ENCODE measurements at regions not wholly inside any gene's neighbourhood (a gene's known extent, or its start where the extent isn't known, plus 50 kb on each side); places are given as distances from the start of the nearest gene placed in this dataset.

- DNase-seq, result no peak
Observed at GRCh38 chr13:77480066-77480465, 55.4 kb upstream of the SCEL start.

DNA sequence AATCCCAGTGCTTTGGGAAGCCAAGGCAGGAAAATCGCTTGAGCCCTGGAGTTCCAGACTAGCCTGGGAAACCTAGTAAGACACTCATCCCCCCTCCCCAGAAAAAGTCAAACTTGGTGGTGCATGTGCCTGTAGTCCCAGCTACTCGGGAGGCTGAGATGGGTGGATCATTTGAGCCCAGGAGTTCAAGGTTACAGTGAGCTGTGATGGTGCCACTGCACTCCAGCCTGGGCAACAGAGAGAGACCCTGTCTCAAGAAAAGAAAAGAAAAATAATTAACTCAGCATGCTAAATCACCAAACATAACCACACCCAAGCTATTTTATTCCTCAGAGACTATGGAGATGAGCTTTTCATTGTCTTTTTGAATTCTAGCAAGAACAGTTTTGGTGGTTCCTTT, 56.2 kb upstream of the SCEL start:
- DNase-seq, result peak in 1 of 58 donors; percentile 8

- no peak for DNase-seq
Observed at GRCh38 chr13:77477299-77477848, 58.1 kb upstream of the SCEL start.

DNA sequence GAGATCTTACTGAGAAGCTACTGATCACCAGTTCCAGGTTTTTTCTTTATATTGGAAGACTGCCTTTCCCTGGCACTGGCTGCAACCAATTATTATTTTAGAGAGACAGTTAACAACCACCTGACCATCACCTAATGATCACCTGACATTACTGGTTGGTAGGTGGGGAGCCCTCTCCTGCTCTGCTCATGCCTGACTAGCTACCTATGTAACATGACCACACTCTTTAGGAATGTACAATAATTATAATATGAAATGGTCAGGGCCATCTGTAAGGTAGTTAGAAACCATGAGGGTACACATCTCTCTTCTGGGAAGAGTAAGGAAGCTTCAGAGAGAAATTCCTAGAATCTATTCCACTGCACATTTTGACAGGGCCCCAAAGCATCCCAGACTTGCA, 59.0 kb upstream of the SCEL start:
- DNase-seq, result no peak

GRCh38 chr13:77475345-77476084, 60.0 kb upstream of the SCEL start:
- peak in 1 of 58 donors; percentile 2 for DNase-seq

- DNase-seq, result no peak
Observed at GRCh38 chr13:77470986-77471385, 64.5 kb upstream of the SCEL start.

DNA sequence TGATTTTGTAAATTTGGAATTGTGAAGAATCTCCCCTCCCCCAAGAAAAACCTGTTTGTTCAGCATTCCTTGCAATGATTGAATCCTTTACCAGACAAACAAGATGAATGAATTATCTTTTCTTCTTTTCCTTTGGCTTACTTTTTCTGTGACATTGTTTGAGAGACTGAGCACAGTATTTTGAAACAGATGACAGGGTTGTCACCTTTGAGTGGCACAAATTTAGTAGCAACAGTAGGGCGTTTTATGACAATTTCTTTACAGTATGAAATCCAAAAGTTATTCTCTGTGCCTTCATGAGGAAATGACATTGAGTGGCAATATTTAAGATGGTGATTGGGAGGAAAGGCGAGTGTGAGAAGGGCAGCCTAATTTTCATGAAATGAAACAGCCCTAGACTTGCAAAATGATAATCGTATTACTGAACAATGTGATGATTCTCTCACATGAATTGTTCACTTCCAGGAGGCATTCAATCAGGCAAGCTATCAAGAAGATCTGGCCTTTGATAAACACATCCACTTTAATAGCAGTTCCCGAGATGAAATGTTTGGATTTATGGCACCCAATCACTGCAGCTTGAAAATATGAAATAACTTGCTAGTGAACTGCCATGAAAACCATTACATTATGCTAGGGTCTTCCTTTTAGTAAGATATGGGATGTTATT, 68.6 kb upstream of the SCEL start:
- no peak for DNase-seq

DNA sequence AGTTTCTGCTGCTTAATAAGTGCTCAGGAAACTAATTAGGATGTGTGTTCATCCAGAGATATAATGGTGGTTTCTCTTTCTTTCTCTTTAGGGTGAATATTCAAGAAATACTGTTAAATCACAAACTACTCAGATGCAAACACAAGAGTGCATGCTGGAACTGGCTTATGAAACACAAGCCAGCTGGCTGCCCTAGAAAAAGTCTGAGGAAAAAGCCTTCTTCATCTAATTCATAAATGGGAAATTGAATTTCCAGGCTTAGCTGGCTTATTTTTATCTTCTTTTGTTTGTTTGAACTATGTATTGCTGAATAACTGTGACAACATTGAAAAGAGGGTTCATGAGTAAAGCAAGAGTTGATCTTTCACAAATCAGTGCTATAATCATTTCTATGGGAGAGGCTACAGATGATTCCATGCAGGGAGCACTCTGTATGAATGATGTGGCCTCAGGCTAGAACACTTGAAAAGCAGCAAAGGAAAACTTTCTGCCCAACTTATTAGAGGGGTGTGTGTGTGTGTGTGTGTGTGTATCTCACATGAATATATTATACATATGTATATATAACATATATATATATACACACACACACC, 69.8 kb upstream of the SCEL start:
- DNase-seq, result peak in 4 of 58 donors; percentile 8 to 11 (median 8)

- DNase-seq, result peak in 2 of 58 donors; percentile 4 to 17
Observed at GRCh38 chr13:77460195-77460594, 75.3 kb upstream of the SCEL start.

- no peak for DNase-seq
Observed at GRCh38 chr13:77459592-77459991, 75.9 kb upstream of the SCEL start.

DNA sequence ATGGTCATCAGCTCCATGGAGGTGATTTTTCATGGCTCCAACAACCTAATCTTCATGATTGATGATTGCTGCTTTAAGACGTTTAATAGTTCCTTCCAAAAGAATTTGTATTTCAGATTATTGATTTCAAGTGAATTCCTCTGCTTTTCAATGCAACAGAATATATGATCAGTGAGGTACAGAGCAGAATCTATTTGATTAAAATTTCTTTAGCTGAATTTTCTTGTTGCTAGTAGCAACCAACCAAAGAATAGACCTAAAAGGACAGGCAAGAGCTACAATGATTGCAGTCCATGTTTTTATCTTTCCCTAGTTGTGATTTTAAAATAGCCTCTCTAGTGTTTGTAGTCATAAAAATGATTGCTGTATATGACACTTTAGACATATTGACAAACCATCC, 76.8 kb upstream of the SCEL start:
- no peak for DNase-seq

GRCh38 chr13:77457966-77458365, 77.5 kb upstream of the SCEL start:
- DNase-seq, result no peak

GRCh38 chr13:77456271-77456670, 79.2 kb upstream of the SCEL start:
- no peak for DNase-seq

DNA sequence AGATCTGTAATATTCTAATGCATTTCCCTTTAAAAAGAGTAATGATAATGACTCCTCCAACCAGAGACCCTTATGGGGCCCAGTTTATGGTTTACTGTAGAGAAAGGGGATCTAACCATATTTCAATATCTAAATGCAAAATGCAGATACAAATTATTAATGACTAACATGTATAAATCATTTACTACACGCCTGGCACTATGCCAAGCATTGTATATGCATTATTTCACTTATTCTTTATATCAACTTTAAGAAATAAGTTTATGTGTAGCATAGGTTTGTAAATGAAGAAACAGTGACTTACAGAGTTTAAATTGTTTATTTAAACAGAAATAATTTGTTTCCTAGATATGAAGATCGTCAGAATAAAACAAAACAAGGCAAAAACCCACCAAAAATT, 86.2 kb upstream of the SCEL start:
- DNase-seq, result no peak

- DNase-seq, result peak in 4 of 58 donors; percentile 0 to 10 (median 3)
Observed at GRCh38 chr13:77448689-77449088, 86.8 kb upstream of the SCEL start.

DNA sequence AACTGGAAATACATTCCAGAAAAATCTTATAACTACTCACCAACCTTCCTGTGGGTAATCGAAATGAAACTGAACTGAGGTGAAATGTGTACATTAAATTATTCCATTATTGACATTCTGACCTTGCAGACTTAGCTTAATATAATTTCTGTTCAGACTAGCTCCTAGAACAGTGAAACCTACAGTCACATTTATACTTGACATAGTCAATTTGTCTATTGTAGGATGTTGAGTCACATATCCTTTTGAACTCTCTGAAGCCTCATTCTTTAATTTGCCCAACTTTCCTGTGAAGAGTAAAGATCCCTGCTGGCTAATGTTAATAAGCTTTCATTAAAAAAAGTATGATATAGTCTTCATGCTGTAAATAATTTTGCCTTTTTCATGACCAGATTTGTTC, 92.0 kb upstream of the SCEL start:
- no peak for DNase-seq

DNA sequence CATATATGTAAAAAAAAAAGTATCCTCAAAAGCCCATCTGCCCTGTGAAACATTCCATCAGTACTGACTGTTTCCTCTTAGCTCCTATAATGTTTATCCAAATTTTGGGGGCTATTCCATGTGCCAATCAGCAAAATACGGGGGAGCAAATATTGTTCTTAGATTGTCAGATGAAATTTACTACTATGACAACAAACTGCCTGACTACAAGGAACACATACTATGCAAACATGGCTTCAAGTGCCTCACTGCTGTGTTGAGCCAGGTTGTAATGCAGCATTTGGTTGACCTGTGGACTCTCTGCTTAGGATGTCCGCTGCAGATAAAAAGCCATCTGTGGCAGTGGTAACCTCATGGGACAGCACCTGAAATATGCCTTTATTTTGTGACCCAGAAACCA, 98.2 kb upstream of the SCEL start:
- DNase-seq, result no peak

DNA sequence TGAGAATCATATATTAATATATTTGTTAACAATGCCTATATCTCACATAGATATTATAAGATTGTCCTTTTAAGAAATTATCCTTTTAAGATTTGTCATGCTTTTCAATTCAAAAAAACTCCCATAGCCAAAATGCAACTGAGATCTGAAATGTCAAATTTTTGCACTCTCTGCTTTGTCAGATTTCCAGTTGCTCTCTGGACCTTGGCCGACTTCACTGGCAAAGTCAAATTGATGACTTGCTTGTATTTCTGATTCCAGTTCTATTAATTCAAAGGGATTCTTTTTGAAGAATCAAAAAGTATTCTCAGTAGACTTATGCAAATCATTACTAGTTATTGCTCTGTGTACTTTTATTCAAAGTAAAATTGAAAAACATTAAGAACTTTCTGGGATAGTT, 101.2 kb upstream of the SCEL start:
- DNase-seq, result no peak

GRCh38 chr13:77431449-77431848, 104.1 kb upstream of the SCEL start:
- no peak for DNase-seq

DNA sequence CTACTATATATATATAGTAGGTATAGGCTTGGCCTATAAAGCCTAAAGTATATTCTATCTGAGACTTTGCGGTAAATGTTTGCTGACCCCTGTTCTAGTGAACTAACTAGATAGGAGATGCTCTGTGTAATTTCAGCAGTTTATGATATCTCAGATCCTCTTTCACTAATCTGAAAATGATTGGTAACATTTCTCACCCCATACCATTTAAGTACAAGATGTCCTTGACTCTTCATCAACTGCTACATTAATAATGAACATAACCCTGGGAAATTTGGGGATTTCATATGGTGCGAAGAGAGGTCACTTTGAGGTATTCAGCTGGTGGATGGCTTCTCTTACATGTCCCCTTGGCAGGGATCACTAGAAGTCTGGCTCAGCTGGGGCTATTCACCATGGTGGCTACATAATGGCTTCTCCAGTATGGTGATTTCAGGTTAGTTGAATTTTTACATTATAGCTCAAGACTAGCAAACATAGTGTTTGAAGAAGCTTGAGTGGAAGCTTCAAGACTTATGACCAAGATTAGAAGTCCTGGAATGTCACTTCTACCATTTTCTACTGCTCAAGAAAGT, 103.6 kb upstream of the MYCBP2 start:
- no peak for DNase-seq

DNA sequence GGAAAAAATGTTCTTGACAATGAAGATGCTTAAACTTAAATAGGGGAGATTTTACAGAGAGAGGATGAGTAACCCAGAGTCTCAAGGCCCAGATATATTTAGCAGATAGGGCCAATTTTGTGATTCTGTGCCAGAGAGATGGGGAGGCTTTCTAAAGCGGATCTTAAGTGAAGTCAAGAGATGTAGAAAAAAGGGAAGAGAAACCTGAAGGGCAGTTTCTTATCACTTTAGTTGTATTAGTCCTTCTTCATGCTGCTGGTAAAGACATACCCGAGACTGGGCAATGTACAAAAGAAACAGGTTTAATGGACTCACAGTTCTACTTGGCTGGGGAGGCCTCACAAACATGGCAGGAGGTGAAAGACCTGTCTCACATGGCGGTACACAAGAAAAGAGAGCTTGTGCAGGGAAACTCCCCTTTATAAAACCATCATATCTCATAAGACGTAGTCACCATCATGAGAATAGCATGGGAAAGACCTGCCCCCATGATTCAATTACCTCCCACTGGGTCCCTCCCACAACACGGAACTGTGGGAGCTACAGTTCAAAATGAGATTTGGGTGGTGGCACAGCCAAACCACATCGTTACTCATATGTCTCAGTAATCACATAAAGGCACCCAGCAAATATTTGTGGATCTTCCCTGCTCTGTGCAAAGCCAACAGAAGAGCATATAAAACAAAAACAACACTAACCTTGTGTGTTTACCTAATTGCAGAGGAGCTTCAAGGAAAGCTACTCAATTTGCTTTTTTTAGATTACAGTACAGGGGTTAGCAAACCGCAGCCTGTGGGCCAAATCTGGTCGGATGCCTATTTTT, 102.6 kb upstream of the MYCBP2 start:
- DNase-seq, result no peak

Measured in anterior cingulate cortex (tissue), 58 donors.